ENCODE measurements at regions not wholly inside any gene's neighbourhood (a gene's known extent, or its start where the extent isn't known, plus 50 kb on each side); places are given as distances from the start of the nearest gene placed in this dataset.

DNA sequence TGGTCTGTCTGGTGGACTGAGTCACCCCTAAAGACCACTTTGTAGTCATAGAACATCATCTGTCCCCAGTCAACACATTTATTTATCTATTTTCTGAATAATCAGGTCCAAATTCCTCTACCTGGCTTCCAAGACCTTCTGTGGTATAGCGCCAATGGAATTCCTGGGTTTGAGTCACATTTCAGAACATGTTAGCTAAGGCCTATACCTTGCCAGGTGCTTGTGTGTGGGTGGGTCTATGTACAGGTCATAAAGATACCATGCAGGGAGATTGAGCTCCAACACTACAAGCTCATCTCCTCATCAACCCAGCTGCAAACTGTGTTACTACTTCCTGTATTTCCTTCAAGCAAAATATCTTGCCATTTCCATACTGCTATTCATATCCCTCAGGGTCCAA lies 113.3 kb downstream of the TRAPPC11 start:
- TF ChIP-seq MEF2D (tag; conservative IDR thresholded peaks at IDR 0.05; ENCODE audit: low read depth) (no peak), CREB1 (IDR thresholded peaks at IDR 0.05) (no peak), CREB1 (CRISPR knock-in tag; IDR thresholded peaks at IDR 0.05) (no peak), GABPA (tag; conservative IDR thresholded peaks at IDR 0.05; ENCODE audit: low read depth) (no peak), SAFB (IDR thresholded peaks at IDR 0.05; ENCODE audit: borderline replicate concordance, low read depth, low read length) (no peak), MAFF (IDR thresholded peaks at IDR 0.05; ENCODE audit: low read length) (no peak), POLR3A (IDR thresholded peaks at IDR 0.05; ENCODE audit: borderline replicate concordance, extremely low read depth, insufficient read depth, insufficient read length) (no peak), PHF8 (IDR thresholded peaks at IDR 0.05; ENCODE audit: borderline replicate concordance, low read length) (no peak), CTBP1 (IDR thresholded peaks at IDR 0.05; ENCODE audit: borderline replicate concordance) (no peak), LEF1 (IDR thresholded peaks at IDR 0.05) (no peak)
- TF ChIP-seq, protein P1, sequence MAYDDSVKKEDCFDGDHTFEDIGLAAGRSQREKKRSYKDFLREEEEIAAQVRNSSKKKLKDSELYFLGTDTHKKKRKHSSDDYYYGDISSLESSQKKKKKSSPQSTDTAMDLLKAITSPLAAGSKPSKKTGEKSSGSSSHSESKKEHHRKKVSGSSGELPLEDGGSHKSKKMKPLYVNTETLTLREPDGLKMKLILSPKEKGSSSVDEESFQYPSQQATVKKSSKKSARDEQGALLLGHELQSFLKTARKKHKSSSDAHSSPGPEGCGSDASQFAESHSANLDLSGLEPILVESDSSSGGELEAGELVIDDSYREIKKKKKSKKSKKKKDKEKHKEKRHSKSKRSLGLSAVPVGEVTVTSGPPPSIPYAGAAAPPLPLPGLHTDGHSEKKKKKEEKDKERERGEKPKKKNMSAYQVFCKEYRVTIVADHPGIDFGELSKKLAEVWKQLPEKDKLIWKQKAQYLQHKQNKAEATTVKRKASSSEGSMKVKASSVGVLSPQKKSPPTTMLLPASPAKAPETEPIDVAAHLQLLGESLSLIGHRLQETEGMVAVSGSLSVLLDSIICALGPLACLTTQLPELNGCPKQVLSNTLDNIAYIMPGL (CRISPR knock-in tag; IDR thresholded peaks at IDR 0.05) = no peak
- TF ChIP-seq, protein P2, sequence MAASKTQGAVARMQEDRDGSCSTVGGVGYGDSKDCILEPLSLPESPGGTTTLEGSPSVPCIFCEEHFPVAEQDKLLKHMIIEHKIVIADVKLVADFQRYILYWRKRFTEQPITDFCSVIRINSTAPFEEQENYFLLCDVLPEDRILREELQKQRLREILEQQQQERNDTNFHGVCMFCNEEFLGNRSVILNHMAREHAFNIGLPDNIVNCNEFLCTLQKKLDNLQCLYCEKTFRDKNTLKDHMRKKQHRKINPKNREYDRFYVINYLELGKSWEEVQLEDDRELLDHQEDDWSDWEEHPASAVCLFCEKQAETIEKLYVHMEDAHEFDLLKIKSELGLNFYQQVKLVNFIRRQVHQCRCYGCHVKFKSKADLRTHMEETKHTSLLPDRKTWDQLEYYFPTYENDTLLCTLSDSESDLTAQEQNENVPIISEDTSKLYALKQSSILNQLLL (CRISPR knock-in tag; IDR thresholded peaks at IDR 0.05; ENCODE audit: borderline replicate concordance) = no peak
- TF ChIP-seq, protein P3, sequence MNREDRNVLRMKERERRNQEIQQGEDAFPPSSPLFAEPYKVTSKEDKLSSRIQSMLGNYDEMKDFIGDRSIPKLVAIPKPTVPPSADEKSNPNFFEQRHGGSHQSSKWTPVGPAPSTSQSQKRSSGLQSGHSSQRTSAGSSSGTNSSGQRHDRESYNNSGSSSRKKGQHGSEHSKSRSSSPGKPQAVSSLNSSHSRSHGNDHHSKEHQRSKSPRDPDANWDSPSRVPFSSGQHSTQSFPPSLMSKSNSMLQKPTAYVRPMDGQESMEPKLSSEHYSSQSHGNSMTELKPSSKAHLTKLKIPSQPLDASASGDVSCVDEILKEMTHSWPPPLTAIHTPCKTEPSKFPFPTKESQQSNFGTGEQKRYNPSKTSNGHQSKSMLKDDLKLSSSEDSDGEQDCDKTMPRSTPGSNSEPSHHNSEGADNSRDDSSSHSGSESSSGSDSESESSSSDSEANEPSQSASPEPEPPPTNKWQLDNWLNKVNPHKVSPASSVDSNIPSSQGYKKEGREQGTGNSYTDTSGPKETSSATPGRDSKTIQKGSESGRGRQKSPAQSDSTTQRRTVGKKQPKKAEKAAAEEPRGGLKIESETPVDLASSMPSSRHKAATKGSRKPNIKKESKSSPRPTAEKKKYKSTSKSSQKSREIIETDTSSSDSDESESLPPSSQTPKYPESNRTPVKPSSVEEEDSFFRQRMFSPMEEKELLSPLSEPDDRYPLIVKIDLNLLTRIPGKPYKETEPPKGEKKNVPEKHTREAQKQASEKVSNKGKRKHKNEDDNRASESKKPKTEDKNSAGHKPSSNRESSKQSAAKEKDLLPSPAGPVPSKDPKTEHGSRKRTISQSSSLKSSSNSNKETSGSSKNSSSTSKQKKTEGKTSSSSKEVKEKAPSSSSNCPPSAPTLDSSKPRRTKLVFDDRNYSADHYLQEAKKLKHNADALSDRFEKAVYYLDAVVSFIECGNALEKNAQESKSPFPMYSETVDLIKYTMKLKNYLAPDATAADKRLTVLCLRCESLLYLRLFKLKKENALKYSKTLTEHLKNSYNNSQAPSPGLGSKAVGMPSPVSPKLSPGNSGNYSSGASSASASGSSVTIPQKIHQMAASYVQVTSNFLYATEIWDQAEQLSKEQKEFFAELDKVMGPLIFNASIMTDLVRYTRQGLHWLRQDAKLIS (CRISPR knock-in tag; IDR thresholded peaks at IDR 0.05) = no peak
